HepG2 (cell line): ENCODE measurements at regions not wholly inside any gene's neighbourhood (a gene's known extent, or its start where the extent isn't known, plus 50 kb on each side); places are given as distances from the start of the nearest gene placed in this dataset.

Experiments
- CTCF ChIP-seq: sonication (generic); formaldehyde crosslinking; IDR thresholded peaks from 2 replicates; pipeline ENCODE4 v1.5.0; 2020; ENCODE audit warnings: mild to moderate bottlenecking, missing genetic modification reagents, moderate library complexity
- EP300 ChIP-seq, 3 experiments: sonication (generic) in 1 of 3; formaldehyde crosslinking in 1 of 3; IDR thresholded peaks; 2 replicates each; pipeline versions ENCODE4 v1.5.1 to v1.6.1; 2011 to 2020; ENCODE audit warnings: low read depth in 2 of 3, low read length in 2 of 3, borderline replicate concordance in 1 of 3, improper control_type of control experiment in 1 of 3, mild to moderate bottlenecking in 1 of 3, missing genetic modification reagents in 1 of 3, moderate library complexity in 1 of 3
- JUNB ChIP-seq: sonication (generic); formaldehyde crosslinking; IDR thresholded peaks from 2 replicates; pipeline ENCODE4 v1.8.0; 2022; ENCODE audit warnings: missing genetic modification reagents, mild to moderate bottlenecking, borderline replicate concordance
- KMT2A ChIP-seq: sonication (generic); formaldehyde crosslinking; IDR thresholded peaks from 2 replicates; pipeline ENCODE4 v1.4.0; 2020; ENCODE audit warnings: missing genetic modification reagents
- MTA3 ChIP-seq: sonication (generic); formaldehyde crosslinking; IDR thresholded peaks from 2 replicates; pipeline ENCODE4 v1.4.0; 2020; ENCODE audit warnings: missing genetic modification reagents
- NFATC3 ChIP-seq: sonication (generic); formaldehyde crosslinking; IDR thresholded peaks from 2 replicates; pipeline ENCODE4 v1.5.1; 2020; ENCODE audit warnings: mild to moderate bottlenecking, missing genetic modification reagents
- NR2F1 ChIP-seq, 2 experiments: fragments of 450-650 bp in 1 of 2; formaldehyde crosslinking in 1 of 2; IDR thresholded peaks; 2 replicates each; pipeline versions ENCODE4 v1.5.0 to v1.6.1; 2016 to 2020; ENCODE audit warnings: mild to moderate bottlenecking in 1 of 2, missing compliant biosample characterization in 1 of 2, missing genetic modification reagents in 1 of 2, moderate library complexity in 1 of 2
- NR3C1 ChIP-seq: sonication (generic); formaldehyde crosslinking; IDR thresholded peaks from 2 replicates; pipeline ENCODE4 v1.4.0; 2020; ENCODE audit warnings: missing genetic modification reagents
- SP2 ChIP-seq: sonication (generic); formaldehyde crosslinking; IDR thresholded peaks from 2 replicates; pipeline ENCODE4 v1.5.1; 2020; ENCODE audit warnings: mild to moderate bottlenecking, missing genetic modification reagents
- THAP8 ChIP-seq: sonication (generic); formaldehyde crosslinking; IDR thresholded peaks from 2 replicates; pipeline ENCODE4 v1.5.1; 2020; ENCODE audit warnings: missing genetic modification reagents, mild to moderate bottlenecking, borderline replicate concordance
- ZBTB10 ChIP-seq: sonication (generic); formaldehyde crosslinking; IDR thresholded peaks from 2 replicates; pipeline ENCODE4 v1.4.0; 2020; ENCODE audit warnings: missing genetic modification reagents, borderline replicate concordance
- ZNF280D ChIP-seq: sonication (generic); formaldehyde crosslinking; IDR thresholded peaks from 2 replicates; pipeline ENCODE4 v1.5.1; 2020; ENCODE audit warnings: mild to moderate bottlenecking, missing genetic modification reagents
- ZNF776 ChIP-seq: sonication (generic); formaldehyde crosslinking; IDR thresholded peaks from 2 replicates; pipeline ENCODE4 v1.4.0; 2020; ENCODE audit warnings: mild to moderate bottlenecking, missing genetic modification reagents

- TF ChIP-seq EP300 (IDR thresholded peaks at IDR 0.05; ENCODE audit: low read depth in 2 of 2, low read length in 2 of 2) (no peak), EP300 (CRISPR knock-in tag; IDR thresholded peaks at IDR 0.05; ENCODE audit: borderline replicate concordance) (no peak), MTA3 (CRISPR knock-in tag) (no peak), ZBTB10 (no peak), SP2 (no peak), CTCF (CRISPR knock-in tag) (no peak), JUNB (no peak), NR2F1 (CRISPR knock-in tag; IDR thresholded peaks at IDR 0.05) (no peak), KMT2A (no peak), NR3C1 (no peak), THAP8 (CRISPR knock-in tag) (no peak), ZNF280D (CRISPR knock-in tag) (no peak), NFATC3 (CRISPR knock-in tag) (no peak), ZNF776 (CRISPR knock-in tag) (no peak)
Observed at GRCh38 chr1:209326831-209327230, 256.7 kb upstream of the CAMK1G start.
